IgD-negative memory B cell (primary cell): ENCODE measurements at regions not wholly inside any gene's neighbourhood (a gene's known extent, or its start where the extent isn't known, plus 50 kb on each side); places are given as distances from the start of the nearest gene placed in this dataset.
"Not testable (repeated sequence)": the region's sequence is repeated elsewhere in the genome, so short reads cannot be mapped to it uniquely, and the experiment has no call there.

Source experiments
- H3K27ac Mint-ChIP-seq, 3 donors: one replicate each; pipeline ENCODE4 v1.8.0; 2020 to 2022; ENCODE audit warnings: mild to moderate bottlenecking in 3 of 3, mixed read lengths in 3 of 3, moderate library complexity in 1 of 3
- H3K27me3 Mint-ChIP-seq: one replicate; pipeline ENCODE4 v1.8.0; 2021; ENCODE audit warnings: mixed read lengths
- H3K36me3 Mint-ChIP-seq: one replicate; pipeline ENCODE4 v1.8.0; 2020; ENCODE audit warnings: mild to moderate bottlenecking, mixed read lengths
- H3K4me1 Mint-ChIP-seq, 3 donors: one replicate each; pipeline ENCODE4 v1.8.0; 2020 to 2022; ENCODE audit warnings: mixed read lengths in 3 of 3, mild to moderate bottlenecking in 1 of 3
- H3K4me3 Mint-ChIP-seq, 4 donors: one replicate each; pipeline ENCODE4 v1.8.0; 2020 to 2022; ENCODE audit warnings: mild to moderate bottlenecking in 4 of 4, mixed read lengths in 4 of 4, moderate library complexity in 3 of 4
- H3K9me3 Mint-ChIP-seq, 3 donors: one replicate each; pipeline ENCODE4 v1.8.0; 2020 to 2021; ENCODE audit warnings: mixed read lengths in 3 of 3, mild to moderate bottlenecking in 1 of 3

DNA sequence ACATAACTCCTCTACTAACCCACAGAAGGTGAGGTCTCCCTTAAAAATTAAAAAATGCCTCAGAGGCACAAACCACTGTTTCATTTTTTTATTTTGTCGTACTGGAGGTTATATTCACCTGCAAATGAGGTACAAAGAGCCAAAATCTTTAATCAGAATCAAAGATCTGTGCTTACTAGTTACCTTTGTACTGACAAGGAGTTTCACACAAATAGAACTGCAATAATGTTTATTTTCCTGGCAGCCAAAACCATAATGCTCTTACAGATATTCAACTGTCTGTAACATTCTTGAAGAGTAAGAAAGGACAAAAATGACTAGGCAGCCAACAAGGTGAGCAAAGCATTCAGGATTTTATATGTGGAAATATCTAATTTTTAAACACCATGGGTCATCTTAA is 105.1 kb upstream of the NOL4 start:
- Mint-ChIP-seq H3K4me1 (no peaks in the 10 kb centered on the region), H3K9me3 (peaks cover 0 to 7% (median 2%) of the 10 kb centered on the region in 3 donors), H3K27ac (no peak overlapping the region), H3K36me3 (no peaks in the 10 kb centered on the region), H3K4me3 (no peak overlapping the region), H3K27me3 (no peaks in the 10 kb centered on the region)

DNA sequence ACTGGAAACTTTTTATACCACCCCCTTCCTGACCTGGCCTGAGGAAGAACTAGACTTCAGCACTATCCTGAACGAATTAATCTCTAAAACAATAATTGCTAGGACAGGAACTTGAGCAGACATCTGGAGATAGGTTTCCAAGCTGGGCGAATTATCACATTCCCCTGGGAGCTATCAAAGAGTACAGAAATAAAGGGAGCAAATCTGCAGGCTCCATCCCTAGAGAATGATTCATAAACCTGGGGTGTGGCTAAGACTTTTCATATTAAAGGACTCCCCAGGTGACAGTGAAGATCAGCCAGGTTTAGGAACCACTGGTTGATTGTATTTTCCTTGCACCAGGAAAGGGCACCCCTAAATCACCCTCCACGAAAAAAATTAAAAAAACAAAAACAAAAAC is 105.6 kb upstream of the NOL4 start:
- no peak overlapping the region for H3K27ac Mint-ChIP-seq
- no peaks in the 10 kb centered on the region for H3K36me3 Mint-ChIP-seq
- no peak overlapping the region for H3K4me3 Mint-ChIP-seq
- peaks cover 0 to 7% (median 2%) of the 10 kb centered on the region in 3 donors for H3K9me3 Mint-ChIP-seq
- H3K4me1 Mint-ChIP-seq: no peaks in the 10 kb centered on the region
- no peaks in the 10 kb centered on the region for H3K27me3 Mint-ChIP-seq

DNA sequence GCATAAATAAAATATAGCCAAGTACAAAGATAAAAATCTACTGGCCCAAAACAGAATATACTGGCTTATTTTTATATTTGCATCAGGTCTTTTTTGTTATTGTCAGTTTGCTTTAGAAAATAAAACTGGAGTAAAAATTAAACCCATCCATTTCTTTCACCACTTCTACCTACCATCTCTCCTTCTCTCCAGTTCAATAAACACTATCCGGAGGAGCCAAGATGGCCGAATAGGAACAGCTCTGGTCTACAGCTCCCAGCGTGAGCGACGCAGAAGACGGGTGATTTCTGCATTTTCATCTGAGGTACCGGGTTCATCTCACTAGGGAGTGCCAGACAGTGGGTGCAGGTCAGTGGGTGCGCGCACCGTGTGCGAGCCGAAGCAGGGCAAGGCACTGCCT is 106.2 kb upstream of the NOL4 start:
- not testable (repeated sequence) for H3K4me1 Mint-ChIP-seq, H3K27me3 Mint-ChIP-seq, H3K9me3 Mint-ChIP-seq, H3K27ac Mint-ChIP-seq, H3K4me3 Mint-ChIP-seq, H3K36me3 Mint-ChIP-seq

DNA sequence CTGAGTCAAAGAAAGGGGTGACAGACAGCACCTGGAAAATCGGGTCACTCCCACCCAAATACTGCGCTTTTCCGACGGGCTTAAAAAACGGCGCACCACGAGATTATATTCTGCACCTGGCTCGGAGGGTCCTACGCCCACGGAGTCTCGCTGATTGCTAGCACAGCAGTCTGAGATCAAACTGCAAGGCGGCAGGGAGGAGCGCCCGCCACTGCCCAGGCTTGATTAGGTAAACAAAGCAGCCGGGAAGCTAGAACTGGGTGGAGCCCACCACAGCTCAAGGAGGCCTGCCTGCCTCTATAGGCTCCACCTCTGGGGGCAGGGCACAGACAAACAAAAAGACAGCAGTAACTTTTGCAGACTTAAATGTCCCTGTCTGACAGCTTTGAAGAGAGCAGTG is 106.6 kb upstream of the NOL4 start:
- H3K36me3 Mint-ChIP-seq, H3K9me3 Mint-ChIP-seq, H3K4me1 Mint-ChIP-seq, H3K27ac Mint-ChIP-seq, H3K27me3 Mint-ChIP-seq, H3K4me3 Mint-ChIP-seq: not testable (repeated sequence)

DNA sequence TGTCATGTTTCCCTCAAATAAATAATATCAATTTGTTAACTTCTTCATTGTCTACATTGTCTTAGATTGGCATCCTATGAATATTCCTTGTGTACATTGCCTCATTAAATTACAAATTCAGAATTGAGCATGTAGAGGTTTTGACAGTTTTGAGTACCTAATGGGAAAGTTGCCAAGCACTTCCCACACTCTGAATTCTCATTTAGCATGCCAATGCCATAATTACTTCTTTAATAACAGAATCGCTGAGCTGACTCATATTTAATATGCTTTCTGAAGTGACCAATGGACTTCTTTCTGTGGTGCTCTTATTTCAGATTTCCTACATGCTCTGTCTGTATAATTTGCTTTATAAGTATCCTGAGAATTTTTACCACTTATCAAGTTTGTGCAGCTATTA is 114.4 kb upstream of the NOL4 start:
- no peaks in the 10 kb centered on the region for H3K36me3 Mint-ChIP-seq
- no peaks in the 10 kb centered on the region for H3K27me3 Mint-ChIP-seq
- H3K27ac Mint-ChIP-seq: no peak overlapping the region
- H3K9me3 Mint-ChIP-seq: peaks cover 0 to 11% (median 8%) of the 10 kb centered on the region in 3 donors
- H3K4me3 Mint-ChIP-seq: no peak overlapping the region
- H3K4me1 Mint-ChIP-seq: no peaks in the 10 kb centered on the region

DNA sequence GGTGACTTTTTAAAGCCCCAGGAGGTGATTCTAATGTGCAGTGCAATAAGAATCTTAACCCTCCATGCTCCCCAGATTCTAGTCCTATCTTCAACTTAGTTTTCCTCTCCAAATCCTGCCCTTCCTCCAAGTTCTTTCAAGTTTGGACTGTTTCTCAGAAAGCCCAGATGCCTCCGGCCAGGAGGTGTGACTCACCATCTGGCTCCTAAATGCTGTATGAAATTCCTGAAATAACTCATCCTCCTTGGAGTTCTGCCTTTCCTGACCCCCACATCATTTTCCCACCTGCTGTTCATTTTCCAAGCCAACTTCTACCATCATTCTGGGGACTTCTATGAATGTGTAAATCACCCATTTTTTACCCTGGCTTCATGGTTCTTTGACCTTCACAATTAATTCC is 118.2 kb upstream of the NOL4 start:
- Mint-ChIP-seq H3K9me3 (peaks cover 0 to 11% (median 8%) of the 10 kb centered on the region in 3 donors), H3K4me1 (no peaks in the 10 kb centered on the region), H3K27me3 (no peaks in the 10 kb centered on the region), H3K27ac (no peak overlapping the region), H3K4me3 (no peak overlapping the region), H3K36me3 (no peaks in the 10 kb centered on the region)

DNA sequence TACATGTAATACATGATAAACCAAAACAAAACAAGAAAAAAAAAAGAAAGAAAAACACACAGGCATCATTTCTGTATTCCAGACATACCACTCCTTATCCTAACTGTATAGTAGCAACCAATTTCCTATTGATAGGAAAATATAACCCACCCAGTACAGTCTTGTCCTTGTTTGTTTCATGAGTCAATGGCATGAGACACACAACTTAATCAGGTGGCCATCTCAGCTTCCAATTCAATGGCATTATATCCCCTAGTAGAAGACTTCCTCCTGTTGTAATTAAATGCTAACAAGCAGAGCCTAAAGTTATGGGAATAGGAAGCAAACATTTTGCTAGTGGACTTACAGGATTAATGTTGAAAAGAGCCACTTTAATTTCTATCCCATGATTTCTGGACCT is 121.0 kb upstream of the NOL4 start:
- H3K27ac Mint-ChIP-seq: no peak overlapping the region
- no peaks in the 10 kb centered on the region for H3K27me3 Mint-ChIP-seq
- no peaks in the 10 kb centered on the region for H3K36me3 Mint-ChIP-seq
- H3K9me3 Mint-ChIP-seq: peaks cover 0 to 6% (median 6%) of the 10 kb centered on the region in 3 donors
- H3K4me1 Mint-ChIP-seq: no peaks in the 10 kb centered on the region
- no peak overlapping the region for H3K4me3 Mint-ChIP-seq

DNA sequence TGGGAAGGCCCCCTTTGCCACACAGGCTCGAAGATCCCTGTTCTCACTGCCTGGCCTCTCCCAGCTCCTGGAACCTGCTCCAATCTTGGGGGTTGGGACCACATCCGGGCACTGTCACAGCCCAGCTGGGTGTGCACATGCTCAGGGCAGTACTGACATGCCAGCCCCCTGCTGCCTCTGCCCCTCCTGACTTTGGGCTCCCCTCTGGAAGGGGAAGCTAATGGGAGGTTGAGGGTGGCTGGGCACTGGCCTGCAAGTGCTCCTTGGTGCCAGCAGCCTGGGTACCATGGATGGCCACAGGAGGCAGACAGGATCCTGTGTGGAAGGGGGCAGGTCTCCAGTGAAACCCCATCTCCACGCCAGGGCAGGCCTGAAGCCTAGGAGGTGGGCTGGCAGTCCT is 126.1 kb upstream of the NOL4 start:
- no peak overlapping the region for H3K27ac Mint-ChIP-seq
- no peaks in the 10 kb centered on the region for H3K36me3 Mint-ChIP-seq
- H3K4me3 Mint-ChIP-seq: no peak overlapping the region
- H3K9me3 Mint-ChIP-seq: no peaks in the 10 kb centered on the region
- H3K4me1 Mint-ChIP-seq: peaks cover 0 to 1% (median 0%) of the 10 kb centered on the region in 3 donors
- H3K27me3 Mint-ChIP-seq: no peaks in the 10 kb centered on the region

DNA sequence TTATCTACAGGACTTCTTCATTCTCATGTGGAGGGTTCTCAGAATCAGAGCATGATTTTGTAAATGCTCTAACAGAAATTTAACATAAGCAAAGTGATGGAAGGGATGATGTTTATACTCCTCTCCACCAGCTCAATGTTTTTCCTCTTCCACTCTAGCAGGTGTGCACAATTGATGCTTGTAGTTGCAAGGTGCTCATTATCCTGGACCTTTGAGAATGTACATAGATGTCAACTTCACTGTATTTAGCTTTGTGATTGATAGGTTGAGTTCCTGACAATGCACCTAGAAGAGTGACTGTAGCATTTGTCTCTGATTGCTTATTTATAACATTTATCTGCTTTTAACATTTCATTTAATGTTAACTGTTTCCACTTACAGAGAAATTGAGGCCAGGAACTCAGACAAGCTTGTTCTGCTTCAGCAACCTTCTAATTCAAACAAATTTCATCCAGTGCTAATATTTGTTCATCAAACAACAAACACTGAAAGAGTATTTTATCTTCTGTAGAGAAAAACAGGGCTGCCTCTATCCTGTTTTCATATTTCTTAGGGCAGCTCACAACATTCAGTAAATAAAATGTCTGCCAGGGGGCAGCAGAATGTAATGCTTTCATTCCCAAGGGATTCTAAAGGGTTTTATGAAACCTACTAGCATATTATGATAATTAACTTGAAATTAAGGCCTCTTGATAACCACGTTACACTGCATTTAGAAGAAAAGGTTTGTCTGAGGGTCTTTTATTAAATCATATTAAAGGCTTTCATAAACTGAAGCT is 127.9 kb upstream of the NOL4 start:
- Mint-ChIP-seq H3K4me1 (peaks cover 0 to 1% (median 0%) of the 10 kb centered on the region in 3 donors), H3K4me3 (no peak overlapping the region), H3K9me3 (peaks cover 0 to 1% (median 0%) of the 10 kb centered on the region in 3 donors), H3K27ac (no peak overlapping the region), H3K36me3 (no peaks in the 10 kb centered on the region), H3K27me3 (no peaks in the 10 kb centered on the region)

DNA sequence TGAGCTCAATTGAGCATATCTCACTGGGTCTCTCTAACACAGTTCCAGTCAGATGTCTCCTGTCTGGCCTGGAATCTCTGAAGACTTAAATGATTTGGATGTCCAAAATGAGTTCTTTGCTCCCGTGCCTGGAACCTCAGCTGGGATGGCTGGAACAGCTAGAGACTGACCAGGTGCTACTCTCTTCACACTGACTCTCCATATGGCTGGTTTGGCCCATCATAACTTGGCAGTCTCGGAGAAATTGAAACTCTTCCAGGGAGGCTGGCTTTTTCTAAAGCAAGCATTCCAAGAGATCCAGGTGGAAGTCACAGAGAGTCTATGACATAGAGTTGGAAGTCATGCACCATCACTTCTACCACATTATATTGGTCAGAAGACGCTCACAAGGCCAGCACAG is 129.6 kb upstream of the NOL4 start:
- Mint-ChIP-seq H3K4me3 (peak overlapping the region in 1 of 4 donors; percentile 30), H3K27ac (no peak overlapping the region), H3K36me3 (no peaks in the 10 kb centered on the region), H3K27me3 (no peaks in the 10 kb centered on the region), H3K9me3 (peaks cover 0 to 9% (median 0%) of the 10 kb centered on the region in 3 donors), H3K4me1 (peaks cover 0 to 1% (median 0%) of the 10 kb centered on the region in 3 donors)

DNA sequence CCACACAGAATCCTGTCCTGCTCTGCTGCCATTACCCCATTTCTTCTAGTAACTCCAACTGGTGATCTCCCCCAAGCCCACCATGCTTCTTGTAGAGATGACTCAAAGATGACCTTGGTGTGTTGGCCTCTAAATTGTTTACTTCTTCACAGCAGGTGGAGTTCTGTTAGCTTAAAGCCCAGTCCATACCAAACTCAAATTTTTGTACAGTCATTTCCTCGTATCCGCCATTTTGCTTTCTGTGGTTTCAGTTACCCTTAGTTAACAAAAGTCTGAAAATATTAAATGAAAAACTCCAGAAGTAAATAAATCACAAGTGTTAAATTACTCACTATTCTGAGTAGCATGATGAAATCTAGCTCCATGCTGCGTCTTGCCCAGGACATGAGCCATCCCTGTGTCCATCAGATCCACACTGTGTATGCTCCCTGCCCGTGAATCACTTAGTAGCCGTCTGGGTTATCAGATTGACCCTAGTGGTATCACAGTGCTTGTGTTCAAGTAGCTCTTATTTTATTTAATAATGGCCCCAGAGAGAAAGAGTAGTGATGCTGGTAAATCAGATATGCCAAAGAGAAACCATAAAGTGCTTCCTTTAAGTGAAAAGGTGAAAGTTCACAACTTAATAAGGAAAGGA is 133.3 kb upstream of the NOL4 start:
- no peak overlapping the region for H3K4me3 Mint-ChIP-seq
- H3K4me1 Mint-ChIP-seq: no peaks in the 10 kb centered on the region
- H3K27ac Mint-ChIP-seq: no peak overlapping the region
- peaks cover 1 to 9% (median 4%) of the 10 kb centered on the region in 3 donors for H3K9me3 Mint-ChIP-seq
- H3K36me3 Mint-ChIP-seq: no peaks in the 10 kb centered on the region
- H3K27me3 Mint-ChIP-seq: no peaks in the 10 kb centered on the region

DNA sequence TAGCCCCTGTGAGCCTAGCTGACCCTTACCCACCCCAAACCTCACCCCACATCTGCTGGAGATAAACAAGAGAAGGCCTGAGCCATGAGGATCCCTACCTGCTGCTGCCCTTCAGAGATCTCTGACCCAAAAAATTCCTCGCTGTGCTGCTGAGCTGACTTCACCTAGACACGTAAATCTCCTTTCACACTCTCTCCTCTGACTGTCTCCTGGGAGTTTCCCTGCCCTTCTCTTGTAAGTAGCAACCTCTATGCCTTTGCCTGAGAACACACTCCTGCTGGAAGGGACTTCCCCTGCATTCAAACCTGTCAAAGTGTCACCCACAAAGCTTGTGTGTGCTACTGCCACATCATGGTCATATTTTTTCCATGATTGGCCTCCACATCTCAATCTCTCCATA is 134.2 kb upstream of the NOL4 start:
- Mint-ChIP-seq H3K9me3 (peaks cover 1 to 9% (median 4%) of the 10 kb centered on the region in 3 donors), H3K4me3 (no peak overlapping the region), H3K27me3 (no peaks in the 10 kb centered on the region), H3K36me3 (no peaks in the 10 kb centered on the region), H3K4me1 (no peaks in the 10 kb centered on the region), H3K27ac (no peak overlapping the region)

DNA sequence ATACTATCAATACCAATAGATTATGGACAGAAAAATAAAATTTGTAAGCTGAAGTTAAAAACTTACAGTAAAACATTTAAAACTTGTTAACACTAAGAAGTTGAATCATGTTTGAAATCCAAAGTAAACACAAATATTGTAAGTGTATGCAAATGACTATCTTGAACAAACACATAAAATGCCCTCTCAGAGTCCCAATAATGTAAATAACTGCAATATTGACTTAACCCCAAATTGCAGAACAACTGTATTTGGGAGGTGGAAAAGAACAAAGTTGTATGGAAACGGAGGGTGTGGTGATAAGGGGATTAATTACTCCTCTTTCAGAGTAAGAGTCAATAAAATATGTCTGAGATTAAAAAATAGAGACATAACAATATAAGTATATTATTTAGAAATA is 140.0 kb upstream of the NOL4 start:
- H3K27ac Mint-ChIP-seq: no peak overlapping the region
- H3K27me3 Mint-ChIP-seq: no peaks in the 10 kb centered on the region
- no peaks in the 10 kb centered on the region for H3K4me1 Mint-ChIP-seq
- H3K9me3 Mint-ChIP-seq: peaks cover 5 to 9% (median 7%) of the 10 kb centered on the region in 3 donors
- no peaks in the 10 kb centered on the region for H3K36me3 Mint-ChIP-seq
- no peak overlapping the region for H3K4me3 Mint-ChIP-seq

DNA sequence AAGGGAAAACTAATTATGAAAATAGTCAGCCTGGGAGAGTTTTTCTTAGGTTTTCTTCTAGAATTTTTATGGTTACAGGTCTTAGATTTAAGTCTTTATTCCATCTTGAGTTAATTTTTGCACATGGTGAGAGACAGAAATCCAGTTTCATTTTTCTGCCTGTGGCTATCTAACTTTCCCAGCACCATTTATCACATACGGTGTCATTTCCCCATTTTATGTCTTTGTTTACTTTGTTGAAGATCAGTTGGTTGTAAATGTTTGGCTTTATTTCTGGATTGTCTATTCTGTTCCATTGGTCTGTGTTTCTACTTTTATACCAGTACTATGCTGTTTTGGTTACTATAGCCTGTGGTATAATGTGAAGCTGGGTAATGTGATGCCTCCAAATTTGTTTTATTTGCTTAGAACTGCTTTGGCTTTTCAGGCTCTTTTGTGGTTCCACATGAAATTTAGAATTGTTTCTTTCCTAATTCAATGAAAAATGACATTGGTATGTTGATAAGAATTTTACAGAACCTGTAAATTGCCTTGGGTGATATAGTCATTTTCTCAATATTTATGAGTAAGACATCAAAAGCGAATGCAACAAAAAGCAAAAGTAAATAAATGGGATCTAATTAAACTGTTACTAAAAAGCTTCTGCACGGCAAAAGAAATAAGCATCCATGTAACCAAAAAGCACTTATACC is 146.1 kb upstream of the NOL4 start:
- Mint-ChIP-seq H3K9me3 (peaks cover 4 to 15% (median 5%) of the 10 kb centered on the region in 3 donors), H3K4me3 (no peak overlapping the region), H3K27ac (no peak overlapping the region), H3K36me3 (no peaks in the 10 kb centered on the region), H3K27me3 (no peaks in the 10 kb centered on the region), H3K4me1 (no peaks in the 10 kb centered on the region)

DNA sequence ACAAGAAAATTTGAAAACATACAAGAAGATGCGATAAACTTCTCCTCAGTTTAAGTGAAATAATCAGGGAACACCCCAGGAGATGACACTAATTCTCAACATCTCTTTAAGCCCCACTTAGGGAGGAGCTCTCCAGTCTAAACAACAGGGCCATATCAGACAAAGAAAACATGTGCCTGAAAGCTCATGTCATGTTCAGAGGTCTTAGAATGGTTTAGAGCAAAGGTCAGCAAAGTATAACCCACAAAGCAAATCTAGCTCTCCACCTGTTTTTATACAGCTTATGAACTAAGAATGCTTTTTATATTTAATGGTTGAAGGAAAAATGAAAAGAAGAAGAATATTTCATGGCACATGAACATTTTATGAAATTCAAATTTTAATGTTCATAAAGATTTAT is 155.6 kb upstream of the NOL4 start:
- no peaks in the 10 kb centered on the region for H3K4me1 Mint-ChIP-seq
- no peaks in the 10 kb centered on the region for H3K36me3 Mint-ChIP-seq
- H3K4me3 Mint-ChIP-seq: no peak overlapping the region
- no peak overlapping the region for H3K27ac Mint-ChIP-seq
- H3K9me3 Mint-ChIP-seq: peaks cover 5 to 12% (median 8%) of the 10 kb centered on the region in 3 donors
- no peaks in the 10 kb centered on the region for H3K27me3 Mint-ChIP-seq
